ENCODE measurements at regions not wholly inside any gene's neighbourhood (a gene's known extent, or its start where the extent isn't known, plus 50 kb on each side); places are given as distances from the start of the nearest gene placed in this dataset.

GRCh38 chr1:59013276-59013927, 229.6 kb upstream of the JUN start (continued):
- TF ChIP-seq, protein P1, sequence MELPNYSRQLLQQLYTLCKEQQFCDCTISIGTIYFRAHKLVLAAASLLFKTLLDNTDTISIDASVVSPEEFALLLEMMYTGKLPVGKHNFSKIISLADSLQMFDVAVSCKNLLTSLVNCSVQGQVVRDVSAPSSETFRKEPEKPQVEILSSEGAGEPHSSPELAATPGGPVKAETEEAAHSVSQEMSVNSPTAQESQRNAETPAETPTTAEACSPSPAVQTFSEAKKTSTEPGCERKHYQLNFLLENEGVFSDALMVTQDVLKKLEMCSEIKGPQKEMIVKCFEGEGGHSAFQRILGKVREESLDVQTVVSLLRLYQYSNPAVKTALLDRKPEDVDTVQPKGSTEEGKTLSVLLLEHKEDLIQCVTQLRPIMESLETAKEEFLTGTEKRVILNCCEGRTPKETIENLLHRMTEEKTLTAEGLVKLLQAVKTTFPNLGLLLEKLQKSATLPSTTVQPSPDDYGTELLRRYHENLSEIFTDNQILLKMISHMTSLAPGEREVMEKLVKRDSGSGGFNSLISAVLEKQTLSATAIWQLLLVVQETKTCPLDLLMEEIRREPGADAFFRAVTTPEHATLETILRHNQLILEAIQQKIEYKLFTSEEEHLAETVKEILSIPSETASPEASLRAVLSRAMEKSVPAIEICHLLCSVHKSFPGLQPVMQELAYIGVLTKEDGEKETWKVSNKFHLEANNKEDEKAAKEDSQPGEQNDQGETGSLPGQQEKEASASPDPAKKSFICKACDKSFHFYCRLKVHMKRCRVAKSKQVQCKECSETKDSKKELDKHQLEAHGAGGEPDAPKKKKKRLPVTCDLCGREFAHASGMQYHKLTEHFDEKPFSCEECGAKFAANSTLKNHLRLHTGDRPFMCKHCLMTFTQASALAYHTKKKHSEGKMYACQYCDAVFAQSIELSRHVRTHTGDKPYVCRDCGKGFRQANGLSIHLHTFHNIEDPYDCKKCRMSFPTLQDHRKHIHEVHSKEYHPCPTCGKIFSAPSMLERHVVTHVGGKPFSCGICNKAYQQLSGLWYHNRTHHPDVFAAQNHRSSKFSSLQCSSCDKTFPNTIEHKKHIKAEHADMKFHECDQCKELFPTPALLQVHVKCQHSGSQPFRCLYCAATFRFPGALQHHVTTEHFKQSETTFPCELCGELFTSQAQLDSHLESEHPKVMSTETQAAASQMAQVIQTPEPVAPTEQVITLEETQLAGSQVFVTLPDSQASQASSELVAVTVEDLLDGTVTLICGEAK (IDR thresholded peaks at IDR 0.05): no peak
- TF ChIP-seq, protein P1 (CRISPR knock-in tag; IDR thresholded peaks at IDR 0.05): no peak
- no peak for TF ChIP-seq KAT8 (IDR thresholded peaks at IDR 0.05; ENCODE audit: low read depth)
- no peak for TF ChIP-seq ZFP1 (CRISPR knock-in tag; IDR thresholded peaks at IDR 0.05)
- no peak for TF ChIP-seq HMBOX1 (IDR thresholded peaks at IDR 0.05)
- no peak for TF ChIP-seq NR1H2 (CRISPR knock-in tag; IDR thresholded peaks at IDR 0.05)
- TF ChIP-seq RNF2 (IDR thresholded peaks at IDR 0.05): no peak
